Skeletal muscle cell (primary cell): ENCODE measurements at regions not wholly inside any gene's neighbourhood (a gene's known extent, or its start where the extent isn't known, plus 50 kb on each side); places are given as distances from the start of the nearest gene placed in this dataset.

Experiments used
- DNase-seq: peaks from one replicate; pipeline ENCODE4 v3.0.0-alpha.2; 2010; ENCODE audit warnings: low read depth
- H3K4me3 ChIP-seq: 2 replicates; pipeline ENCODE4 v1.5.1; 2011; ENCODE audit warnings: low read depth, mild to moderate bottlenecking, control low read depth, low read length, moderate library complexity

DNA sequence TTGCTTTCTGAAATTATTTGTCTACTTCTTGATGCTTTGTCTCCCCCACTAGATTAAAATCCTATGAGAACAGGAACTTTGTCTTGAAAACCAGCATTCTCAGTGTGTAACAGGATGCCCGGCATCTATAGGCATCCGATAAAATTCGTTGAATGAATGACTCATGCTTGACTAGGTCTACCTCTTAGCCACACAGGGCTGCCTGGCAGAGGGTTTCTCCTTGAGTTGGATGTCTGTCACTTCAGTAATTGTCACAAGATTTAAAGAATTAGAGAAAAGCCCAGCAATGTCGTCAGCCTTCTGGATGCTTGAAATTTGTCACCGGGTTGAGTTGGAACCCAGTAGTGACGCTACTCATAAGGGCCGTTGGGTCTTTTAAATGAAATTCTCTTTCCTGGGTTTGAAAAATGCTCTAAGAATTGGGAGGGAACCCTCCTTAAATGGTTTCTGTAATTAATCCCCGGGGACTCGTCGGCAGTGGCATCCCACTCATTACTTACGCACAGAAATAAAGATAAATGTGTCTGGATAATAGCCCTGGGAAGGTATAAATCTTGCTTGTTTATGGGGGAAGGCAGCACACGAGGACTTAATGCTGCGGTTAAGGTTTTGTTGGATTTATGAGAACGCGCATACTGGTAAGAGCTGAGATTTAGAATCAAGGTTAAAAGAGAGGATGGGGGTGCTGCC lies 194.1 kb downstream of the AACS start:
- H3K4me3 ChIP-seq = no peak overlapping the region
- DNase-seq = no peak

DNA sequence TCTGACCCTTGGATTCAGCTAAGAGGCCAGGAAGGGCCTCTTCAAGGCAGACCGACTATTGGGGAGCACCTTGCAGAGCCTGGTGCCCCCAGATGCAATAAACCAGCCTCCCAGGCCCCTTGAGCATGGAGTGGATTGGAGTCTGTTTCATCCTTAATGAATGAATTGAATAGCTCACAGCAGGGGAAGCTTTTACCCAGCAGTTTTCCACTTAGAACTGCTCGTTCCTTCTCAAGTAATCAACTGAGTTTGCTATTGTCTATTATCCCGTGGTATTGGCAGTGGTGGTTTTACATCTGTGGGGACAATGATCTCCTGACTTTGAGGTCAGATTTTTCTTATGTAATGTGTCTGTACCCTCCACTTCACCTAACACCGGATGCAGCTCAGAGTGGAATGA lies 197.6 kb downstream of the AACS start:
- no peak for DNase-seq
- no peak overlapping the region for H3K4me3 ChIP-seq

DNA sequence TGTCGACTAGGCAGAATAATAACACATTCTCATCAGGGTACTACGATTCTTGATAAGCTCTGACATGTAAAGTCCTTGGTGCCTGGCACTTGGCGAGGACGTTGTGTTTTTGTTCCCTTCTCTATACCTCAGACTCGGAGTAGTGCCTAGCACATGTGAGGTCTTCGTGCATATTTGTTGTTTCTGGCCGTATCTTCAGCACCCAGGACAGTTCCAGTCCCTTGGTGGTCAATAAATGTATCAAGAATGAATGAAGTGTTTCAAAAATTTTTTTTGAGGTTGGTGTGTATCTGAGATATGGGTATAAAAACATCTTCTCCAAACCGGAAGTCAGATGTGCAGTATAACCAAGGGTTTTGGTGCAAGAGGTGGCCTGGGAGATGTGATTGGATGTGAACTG lies 198.2 kb downstream of the AACS start:
- no peak overlapping the region for H3K4me3 ChIP-seq
- DNase-seq = no peak

DNA sequence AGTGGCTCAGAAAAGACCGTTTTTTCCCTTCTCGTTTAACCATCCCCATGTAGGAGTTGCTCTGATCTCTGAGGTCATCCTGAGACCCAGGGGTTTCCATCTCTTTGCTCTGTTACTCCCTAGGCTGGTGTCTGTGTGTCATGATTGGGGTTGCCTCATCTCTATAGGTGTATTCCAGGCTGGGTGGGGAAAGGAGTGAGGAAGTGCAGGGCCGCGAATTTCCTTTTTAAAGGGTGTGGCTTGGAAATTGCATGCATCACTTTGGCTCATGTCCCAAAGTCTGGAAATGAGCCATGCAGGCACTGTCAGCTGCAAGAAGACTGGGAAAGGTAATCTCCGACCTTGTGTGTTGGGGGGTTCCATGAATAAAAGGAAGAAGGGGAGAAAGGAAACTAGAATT lies 201.9 kb downstream of the AACS start:
- no peak overlapping the region for H3K4me3 ChIP-seq
- no peak for DNase-seq

DNA sequence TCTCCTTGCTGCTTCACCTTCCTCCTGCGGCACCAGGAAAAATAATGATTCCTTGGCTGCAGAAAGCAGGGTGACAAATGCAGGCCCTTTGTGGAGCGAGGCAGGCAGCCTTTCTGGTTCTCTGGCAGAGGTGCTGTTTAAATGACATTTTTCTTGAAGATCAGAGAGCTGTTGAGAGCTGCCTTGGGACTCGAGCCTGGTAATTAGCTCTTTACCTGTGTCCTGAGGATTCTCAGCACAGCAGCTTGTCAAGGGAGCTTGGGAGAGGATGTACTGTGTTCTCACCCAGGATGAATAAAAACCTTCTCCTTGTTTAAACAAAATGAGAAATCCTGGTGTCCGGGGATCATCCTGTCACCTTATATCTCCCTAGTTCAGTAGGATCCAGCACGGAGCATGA lies 204.0 kb downstream of the AACS start:
- H3K4me3 ChIP-seq = no peak overlapping the region
- DNase-seq = no peak

DNA sequence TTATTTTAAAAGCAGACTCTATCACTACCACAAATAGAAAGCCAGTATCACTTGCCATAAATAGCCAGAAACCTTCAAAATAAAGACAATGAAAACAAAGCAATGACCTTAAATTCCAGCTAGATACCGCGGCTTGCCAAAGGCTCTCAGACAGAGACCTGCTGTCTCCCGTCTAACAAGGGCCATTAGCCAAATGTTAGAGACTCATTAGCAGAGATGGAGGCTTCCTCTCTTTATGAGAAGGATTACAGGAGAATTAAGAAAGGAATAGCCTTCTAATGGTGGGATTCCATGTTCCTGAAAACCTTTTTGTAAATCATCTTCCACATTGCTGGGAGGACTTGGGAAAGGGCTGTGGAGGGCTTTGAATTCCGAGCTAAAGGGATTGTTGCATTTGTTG lies 206.7 kb downstream of the AACS start:
- no peak for DNase-seq
- no peak overlapping the region for H3K4me3 ChIP-seq

DNA sequence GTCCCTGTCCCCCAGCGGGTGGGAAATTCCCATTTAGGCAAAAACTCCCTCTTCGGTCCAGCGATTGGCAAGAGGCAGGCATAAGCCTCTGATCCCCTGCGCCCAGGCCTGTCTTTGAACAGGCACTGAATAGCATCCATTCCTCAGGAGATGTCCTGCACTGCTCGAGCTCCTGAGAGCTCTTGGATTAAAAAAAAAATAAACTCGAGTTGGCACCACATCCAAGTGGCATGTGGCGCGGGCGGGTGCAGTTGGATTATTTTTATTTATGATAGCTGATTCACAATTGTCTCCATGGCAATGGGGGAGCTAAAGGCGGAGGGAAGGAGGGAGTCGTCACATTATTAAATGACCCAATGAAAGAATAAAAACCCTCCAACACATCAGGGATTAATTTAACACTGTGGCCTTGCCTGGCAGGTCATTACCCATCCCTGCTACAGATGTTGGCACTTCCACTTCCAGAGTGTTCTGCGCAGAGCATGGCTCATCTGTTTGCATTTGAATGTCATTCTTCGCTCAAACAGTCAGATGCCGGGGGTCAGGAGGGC lies 207.2 kb downstream of the AACS start:
- no peak overlapping the region for H3K4me3 ChIP-seq
- no peak for DNase-seq

DNA sequence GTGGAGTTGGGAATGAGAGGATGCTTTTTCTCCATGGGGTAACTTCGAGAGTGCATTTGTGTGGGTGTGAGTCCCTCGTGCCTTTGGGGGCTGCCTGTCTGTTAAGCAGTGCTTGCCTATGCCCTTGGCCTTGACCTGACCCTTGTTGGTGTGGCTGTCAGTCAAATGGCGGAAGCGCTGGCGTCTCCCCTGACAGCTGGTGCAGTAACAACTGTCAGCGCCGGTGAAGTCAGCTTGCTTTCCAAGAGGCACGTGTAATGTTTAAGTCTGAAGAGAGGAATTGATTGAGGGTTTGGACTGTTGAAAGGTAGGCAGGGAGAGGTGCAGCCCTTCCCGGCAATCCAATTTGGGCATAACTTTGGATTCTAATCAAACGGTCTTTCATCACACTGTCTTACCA lies 211.3 kb downstream of the AACS start:
- H3K4me3 ChIP-seq = no peak overlapping the region
- no peak for DNase-seq

DNA sequence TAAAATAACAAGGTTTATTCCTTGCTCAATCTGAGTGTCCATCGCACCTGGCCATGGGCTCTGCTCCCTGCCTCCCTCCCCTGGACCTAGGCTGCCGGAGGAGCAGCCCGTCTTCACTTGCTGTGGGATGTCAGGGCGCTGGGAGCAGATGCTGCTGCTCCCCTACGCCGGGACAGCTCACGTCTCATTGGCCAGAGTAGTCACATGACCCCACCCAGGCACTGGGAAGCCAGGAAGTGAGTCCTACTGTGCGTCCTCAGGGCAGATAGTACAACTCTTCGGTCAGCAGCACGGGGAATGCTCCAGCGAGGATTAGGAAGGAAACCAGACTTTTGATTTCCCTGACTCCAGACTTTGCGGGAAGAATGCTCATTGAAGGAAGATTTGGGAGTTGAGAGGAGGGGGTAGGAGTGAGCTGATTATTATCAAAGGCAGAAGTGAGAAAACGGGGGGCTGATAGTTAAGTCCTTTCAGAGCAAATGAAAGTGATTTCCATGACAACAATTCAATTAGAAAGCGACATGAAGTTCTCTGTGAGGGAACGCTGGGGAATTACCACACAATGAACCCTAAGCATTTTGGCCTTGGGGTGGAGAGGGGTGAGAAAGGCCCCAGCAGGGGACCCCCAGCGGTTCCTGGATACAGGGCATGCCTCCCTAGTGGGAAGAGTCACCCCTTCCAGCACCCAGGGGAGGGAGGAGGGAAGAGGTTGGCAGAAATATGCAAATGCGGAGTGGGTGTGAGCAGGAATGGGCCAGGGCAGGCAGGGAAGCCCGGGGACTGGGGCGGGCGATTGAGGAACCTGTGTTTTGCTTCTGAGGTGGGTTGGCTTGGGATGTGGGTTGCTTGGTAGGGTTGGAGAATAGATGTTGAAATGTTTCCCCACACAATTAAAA lies 215.5 kb downstream of the AACS start:
- no peak for DNase-seq

DNA sequence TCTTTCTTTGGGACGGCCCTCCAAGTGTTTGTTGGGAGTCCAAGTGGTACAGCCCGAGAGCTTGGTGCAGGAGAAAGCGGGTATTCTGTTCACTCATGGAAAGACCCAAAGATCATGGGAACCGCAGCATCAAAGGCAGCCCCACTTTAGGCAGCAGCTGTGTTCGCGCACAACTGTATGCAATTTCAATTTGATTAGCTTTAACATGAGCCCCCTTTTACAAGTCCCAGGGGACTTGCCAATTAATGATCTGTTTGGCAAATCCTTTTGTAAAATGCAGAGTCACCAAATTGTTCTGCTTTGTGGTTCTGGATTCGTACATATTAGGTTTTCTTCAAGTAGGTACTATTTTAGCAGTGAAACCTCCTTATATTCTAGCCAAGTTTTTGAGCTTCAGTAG lies 217.7 kb downstream of the AACS start:
- H3K4me3 ChIP-seq = no peak overlapping the region
- DNase-seq = no peak

More for the DNA sequence above, 215.5 kb downstream of the AACS start:
- H3K4me3 ChIP-seq = no peak overlapping the region

DNA sequence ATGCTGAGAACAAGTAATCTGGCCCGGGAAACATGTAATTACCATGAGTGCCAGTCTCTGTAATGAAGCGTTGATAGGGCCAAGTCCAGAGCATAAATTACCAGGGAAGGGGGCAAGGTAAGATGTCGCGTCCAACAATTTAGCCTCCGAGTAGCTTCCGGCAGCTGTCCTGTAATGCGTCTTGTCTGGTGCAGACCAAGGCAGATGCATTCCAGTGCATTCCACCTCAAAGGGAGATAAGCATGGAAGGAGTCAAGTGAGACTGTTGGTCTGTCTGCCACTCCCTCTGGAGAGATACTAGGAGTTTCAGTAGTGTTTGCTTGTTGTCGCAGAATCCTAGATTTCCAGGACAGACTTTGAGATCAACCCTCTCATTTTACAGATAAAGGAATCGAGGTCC lies 218.3 kb downstream of the AACS start:
- no peak for DNase-seq
- no peak overlapping the region for H3K4me3 ChIP-seq

DNA sequence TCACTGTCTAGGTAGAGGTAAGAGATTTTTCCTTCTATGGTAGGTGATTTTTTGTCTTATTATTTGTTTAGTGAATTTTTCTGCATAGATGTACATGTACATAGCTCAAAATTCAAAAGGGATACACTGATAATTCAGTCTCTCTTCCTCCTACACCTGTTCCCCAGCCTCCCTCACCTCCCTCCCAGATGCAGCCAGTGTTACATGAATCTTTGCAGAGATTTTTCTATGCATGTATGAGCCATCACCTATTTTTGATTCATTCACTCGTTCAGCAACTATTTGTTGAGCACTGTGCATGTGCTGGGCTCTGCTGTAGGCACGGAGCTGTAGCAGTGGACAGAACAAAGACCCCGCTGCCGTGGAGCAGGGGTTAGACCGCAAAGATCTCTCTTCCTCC lies 218.9 kb downstream of the AACS start:
- no peak overlapping the region for H3K4me3 ChIP-seq
- no peak for DNase-seq

DNA sequence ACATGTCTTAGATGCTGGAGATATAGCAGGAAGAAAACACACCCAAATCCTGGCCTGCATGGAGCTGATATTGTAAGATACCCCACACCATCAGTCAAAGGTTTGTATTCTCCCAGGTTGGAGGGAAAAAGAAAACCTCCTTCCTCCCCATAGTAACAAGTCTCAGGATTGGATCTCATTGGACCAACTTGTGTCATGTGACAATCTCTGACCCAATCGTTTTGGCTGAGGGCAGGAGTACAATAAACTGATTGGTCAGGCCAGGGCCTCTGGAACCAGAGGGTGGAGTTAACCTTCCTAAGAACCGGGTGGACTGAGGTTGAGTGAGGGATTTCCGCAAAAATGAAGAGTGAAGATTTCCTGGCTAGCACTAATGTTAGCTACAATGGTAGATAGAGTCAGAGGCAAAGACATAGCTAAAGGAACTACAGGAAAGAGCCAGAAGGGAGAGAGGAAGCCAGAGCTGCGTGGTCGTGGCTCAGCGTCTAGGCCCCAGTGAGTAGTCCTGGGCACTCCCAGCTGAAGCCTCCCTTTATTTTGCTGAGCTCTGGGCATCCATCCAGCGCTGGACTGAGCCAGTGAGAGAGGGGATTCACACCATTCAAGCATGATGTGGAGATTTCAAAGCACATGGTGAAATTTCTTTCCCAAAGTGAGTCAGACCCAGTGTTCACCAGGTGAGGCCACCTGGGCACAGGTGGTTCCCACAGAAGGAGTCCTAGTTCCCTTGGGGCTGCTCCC lies 219.9 kb downstream of the AACS start:
- no peak overlapping the region for H3K4me3 ChIP-seq
- no peak for DNase-seq

DNA sequence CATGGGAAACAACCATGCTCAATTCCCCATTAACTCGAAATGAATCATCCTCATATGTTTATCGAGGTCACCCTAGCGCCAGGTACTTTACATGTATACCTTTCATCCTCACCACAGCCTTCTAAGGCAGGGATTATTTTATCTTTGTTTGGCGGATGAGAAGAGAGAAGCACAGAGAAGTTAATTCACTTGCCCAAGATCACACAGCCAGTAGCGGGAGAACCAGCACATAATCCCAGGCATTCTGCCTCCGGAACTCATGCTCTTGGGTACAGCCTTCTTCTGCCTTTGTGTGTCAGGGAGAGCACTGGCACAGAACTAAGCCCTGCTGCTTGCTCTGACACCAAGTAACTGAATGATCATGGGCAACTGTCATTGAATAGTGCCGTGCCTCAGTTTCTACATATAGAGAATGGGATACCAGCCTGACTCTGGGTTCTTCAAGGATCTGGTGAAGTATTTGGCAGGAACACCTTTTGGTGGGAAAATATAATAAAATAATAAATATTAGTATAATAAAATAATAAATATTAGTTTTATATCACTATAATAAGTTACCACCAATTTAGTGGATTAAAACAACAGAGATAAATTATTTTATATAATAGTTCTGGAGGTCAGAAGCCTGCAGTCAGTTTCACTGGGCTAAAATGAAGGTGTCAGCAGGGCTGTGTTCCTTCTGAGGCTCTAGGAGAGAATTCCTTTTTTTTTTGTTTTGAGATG lies 220.9 kb downstream of the AACS start:
- H3K4me3 ChIP-seq = no peak overlapping the region
- no peak for DNase-seq

DNA sequence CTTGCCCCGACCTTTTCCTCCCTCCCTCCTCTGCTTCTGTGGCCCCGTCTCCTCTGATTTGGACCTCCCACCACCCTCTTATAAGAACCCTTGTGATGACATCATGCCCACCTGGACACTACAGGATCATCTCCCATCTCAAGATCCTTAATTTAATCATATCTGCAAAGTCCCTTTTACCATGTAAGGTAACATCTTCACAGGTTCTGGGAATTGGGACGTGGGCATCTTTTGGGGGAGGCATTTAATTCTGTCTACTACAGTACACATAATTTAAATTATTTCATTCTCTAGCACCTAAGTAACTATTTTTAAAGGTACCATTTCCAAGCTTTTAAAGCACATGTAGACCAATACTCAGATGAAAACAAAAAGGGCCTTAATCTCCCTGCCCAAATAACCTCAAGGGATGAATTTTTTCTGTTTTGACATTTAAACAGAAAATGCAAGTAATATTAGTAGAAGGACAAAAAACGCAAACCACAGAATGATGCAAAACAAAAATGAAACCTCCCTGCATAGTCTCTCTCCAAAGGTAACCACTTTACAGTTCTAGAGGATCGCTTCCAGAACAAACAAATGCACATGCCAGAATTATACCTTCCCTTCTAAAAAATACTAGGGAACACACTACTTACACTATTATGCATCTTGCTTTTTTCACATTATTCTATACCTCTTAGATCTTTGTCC lies 222.1 kb downstream of the AACS start:
- H3K4me3 ChIP-seq = no peak overlapping the region
- no peak for DNase-seq

DNA sequence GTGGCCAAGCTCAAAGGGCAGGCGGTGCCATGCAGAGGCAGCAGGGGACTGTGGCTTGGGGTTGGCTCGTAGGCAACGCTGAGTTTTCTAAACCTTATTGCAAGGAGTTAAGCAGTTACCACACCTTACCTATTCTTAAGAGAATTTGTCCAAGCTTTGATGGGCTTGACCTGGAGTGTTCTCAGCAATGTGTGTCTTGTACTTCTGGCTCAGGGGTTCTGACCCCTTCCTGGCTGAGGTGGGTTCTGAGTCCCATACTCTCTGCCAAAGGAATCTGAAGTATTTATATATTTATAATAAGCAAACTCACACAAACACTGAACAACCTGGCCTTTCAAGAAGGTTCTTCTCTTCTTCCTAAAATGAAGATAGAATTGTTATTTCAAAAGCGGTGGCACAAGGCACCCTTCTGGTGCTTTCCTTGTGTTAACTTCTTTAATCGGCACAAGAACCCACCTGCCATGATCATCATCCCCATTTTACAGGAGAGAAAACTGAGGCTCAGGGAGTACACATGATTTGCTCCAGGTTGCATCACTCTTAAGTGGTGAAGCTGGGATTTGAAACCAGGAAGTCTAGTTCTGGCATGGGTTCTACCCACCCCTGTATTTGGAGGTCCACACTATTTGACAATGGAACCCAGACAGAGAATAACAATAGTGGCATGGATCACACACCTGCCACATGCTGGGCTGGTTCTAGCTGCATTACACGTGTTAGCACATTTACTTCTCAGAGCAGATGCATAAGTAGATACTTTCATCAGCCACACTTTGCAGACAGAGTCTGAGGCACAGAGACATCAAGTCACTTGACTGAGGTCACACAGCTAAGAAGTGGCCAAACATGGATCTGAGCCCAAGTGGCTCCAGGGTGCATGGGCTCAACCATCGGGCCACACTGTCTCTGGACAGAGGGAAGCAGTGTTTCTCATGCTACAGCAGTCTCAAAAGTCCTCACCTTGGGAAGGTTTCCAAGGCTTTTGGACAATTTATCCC lies 224.0 kb downstream of the AACS start:
- H3K4me3 ChIP-seq = no peak overlapping the region
- no peak for DNase-seq

DNA sequence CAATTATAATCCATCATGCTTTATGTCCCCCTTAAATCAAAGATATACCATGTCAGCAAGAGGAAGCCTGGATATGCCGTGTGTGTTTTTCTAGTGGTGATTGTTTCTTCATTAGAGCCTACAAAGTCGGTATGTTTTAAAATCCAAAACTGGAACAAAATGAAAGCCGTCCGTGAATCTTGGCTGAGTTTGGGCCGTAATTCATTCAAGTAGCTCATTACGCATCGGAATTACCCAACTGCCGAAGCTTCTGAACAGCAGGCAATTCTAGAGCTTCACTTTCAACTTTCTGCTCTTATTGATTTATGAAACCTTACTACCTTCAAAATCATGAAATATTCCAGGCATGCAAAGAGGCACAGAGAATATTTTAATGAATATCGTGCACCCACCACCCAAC lies 224.7 kb downstream of the AACS start:
- no peak for DNase-seq
- no peak overlapping the region for H3K4me3 ChIP-seq

DNA sequence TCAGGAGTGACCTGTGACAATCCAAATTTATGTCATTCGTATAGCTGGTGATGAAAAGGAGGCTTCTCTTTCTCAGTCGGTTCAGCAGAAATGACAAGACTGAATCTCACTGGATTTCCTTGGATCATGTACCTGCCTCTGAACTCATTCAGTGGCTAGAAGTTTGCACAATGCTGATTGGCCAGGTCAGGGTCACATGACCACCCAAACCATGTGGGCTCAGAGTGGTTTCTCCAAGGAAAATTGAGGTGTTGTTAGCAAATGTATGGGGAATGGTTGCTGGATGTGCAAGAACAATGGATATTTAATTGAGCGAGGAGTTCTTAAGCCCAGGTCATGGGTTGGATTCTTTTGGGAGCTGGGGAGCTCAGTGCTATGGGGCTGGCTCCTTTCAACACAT lies 227.5 kb downstream of the AACS start:
- no peak for DNase-seq
- H3K4me3 ChIP-seq = no peak overlapping the region
